ENCODE measurements at regions not wholly inside any gene's neighbourhood (a gene's known extent, or its start where the extent isn't known, plus 50 kb on each side); places are given as distances from the start of the nearest gene placed in this dataset.

- Mint-ChIP-seq H3K27ac (no peak overlapping the region), H3K36me3 (ENCODE audit: low read depth) (no peaks in the 10 kb centered on the region), H3K4me3 (no peak overlapping the region), H3K4me1 (ENCODE audit: low read depth) (no peaks in the 10 kb centered on the region), H3K27me3 (ENCODE audit: low read depth) (no peaks in the 10 kb centered on the region), H3K9me3 (ENCODE audit: insufficient read depth) (no peaks in the 10 kb centered on the region)
- ATAC-seq (no peak), DNase-seq (no peak)
- CTCF ChIA-PET: no interaction called here
- POLR2A ChIA-PET: no interaction called here
Observed at GRCh38 chr10:18980089-18980629, 68.4 kb upstream of the MALRD1 start.

GRCh38 chr10:18984531-18984930, 64.1 kb upstream of the MALRD1 start:
- H3K4me1 Mint-ChIP-seq (ENCODE audit: low read depth): no peaks in the 10 kb centered on the region
- H3K36me3 Mint-ChIP-seq (ENCODE audit: low read depth): no peaks in the 10 kb centered on the region
- ChIA-PET POLR2A (no interaction called here), CTCF (no interaction called here)
- no peak overlapping the region for H3K4me3 Mint-ChIP-seq
- no peaks in the 10 kb centered on the region for H3K27me3 Mint-ChIP-seq (ENCODE audit: low read depth)
- ATAC-seq: no peak
- H3K9me3 Mint-ChIP-seq (ENCODE audit: insufficient read depth): no peaks in the 10 kb centered on the region
- H3K27ac Mint-ChIP-seq: no peak overlapping the region
- DNase-seq: no peak

DNA sequence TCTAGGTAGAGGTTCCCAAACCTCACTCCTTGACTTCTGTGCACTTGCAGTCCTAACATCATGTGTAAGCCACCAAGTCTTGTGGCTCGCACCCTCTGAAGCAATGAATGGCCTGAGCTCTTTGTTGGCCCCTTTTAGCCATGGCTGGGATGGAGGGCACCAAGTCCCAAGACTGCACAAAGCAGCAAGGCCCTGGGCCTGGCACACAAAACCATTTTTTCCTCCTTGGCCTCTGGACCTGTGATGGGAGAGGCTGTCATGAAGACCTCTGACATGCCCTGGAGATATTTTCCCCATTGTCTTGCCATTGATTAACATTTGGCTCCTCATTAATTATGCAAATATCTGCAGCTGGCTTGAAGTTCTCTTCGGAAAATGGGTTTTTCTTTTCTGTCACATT, 60.3 kb upstream of the MALRD1 start:
- ChIA-PET POLR2A (no interaction called here), CTCF (no interaction called here)
- Mint-ChIP-seq H3K36me3 (ENCODE audit: low read depth) (no peaks in the 10 kb centered on the region), H3K4me3 (no peak overlapping the region), H3K27ac (no peak overlapping the region), H3K27me3 (ENCODE audit: low read depth) (no peaks in the 10 kb centered on the region), H3K9me3 (ENCODE audit: insufficient read depth) (peaks cover 10% of the 10 kb centered on the region), H3K4me1 (ENCODE audit: low read depth) (no peaks in the 10 kb centered on the region)
- DNase-seq (no peak), ATAC-seq (no peak)
